Kidney tubule cell (primary cell): ENCODE measurements at regions not wholly inside any gene's neighbourhood (a gene's known extent, or its start where the extent isn't known, plus 50 kb on each side); places are given as distances from the start of the nearest gene placed in this dataset.

Experiments used
- DNase-seq: peaks from one replicate; pipeline ENCODE4 v3.0.0-alpha.2; 2018; ENCODE audit warnings: low spot score

DNA sequence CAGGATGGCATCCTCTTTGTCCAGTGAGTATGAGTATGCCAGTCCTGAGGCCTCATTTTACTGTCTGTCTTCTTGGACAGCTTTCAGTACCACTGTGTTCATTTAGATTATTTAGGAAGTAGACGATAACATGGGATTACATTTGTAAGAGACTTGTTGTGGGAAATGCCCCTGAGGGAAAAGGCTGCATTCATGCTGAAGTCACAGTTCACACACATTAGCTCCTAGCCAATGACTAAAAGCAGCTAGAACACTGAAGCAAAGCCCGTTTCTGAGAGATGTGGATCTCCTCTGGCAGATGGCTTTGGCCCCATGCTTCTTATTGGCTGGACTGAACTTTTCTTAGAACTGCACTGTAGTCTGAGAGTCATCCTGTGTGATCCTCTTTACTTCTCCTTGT lies 242.4 kb downstream of the FAM76B start:
- no peak for DNase-seq

DNA sequence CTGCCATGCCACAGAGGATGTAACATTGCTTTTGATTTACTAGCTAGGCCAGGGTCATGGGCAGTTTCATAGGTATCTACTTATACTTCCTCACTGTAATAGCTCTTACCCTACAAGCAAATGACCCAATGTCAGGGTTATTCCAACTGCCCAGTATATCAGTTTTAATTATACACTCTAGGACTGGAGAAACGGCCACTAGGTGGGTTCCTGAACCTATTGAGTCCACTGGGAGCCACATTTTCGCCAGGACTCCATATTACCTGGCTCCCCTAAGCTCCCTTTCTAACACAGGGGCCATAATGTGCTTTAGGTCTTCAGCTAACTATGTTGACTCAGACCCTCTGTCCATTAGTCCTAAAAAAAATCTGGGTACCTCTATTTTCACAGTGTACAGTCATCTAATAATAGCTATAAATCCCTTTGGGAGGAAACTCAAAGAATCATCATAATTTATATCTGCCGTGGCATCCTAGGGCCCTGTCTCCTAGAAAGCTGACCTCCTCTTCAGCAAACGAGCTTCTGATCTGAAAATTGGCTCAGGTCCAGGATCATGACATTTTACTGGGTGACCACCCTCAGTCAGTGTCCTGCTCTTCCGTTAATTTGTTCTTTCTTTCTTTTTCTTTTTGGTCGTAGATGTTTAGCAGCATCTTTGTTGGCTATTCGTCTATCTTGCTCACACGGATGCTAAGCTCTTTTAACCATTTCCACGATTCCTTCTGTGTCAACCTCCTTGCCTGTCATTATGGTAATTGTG lies 244.3 kb downstream of the FAM76B start:
- no peak for DNase-seq

DNA sequence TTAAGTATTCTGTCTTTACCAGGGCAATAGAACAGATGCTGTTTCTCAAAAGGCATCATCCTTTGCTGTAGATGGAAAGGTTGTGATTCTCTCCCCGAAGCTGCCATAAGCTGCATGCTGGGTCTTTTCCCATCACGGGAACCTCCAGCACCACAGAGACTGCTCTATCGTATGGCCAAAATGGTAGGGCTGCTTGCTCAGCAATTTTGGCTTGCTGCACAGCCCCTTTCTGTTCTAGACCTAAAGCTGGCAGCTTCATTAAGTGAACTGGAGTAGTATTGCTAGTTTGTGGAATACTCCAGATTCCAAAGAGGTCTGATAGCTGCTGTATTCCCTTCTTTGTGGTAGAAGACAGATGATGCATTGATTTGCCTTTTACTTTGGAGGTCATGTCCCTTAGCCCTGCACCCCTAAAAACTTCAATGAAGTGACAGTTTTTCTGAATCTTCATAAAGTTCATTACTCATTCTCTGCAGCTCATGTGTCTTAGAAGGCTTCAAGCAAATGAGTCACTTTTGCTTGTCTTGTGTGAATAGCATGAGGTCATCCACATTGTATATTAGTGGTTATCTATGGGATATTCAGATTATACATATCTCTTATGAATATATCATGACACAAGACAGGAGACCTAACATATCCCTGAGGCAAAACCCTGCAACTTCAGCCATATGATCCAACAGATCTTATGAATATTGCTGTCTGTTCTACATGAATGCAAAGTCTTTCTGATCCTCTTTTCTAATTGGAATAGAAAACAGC lies 245.3 kb downstream of the FAM76B start:
- peak; percentile 43 for DNase-seq

DNA sequence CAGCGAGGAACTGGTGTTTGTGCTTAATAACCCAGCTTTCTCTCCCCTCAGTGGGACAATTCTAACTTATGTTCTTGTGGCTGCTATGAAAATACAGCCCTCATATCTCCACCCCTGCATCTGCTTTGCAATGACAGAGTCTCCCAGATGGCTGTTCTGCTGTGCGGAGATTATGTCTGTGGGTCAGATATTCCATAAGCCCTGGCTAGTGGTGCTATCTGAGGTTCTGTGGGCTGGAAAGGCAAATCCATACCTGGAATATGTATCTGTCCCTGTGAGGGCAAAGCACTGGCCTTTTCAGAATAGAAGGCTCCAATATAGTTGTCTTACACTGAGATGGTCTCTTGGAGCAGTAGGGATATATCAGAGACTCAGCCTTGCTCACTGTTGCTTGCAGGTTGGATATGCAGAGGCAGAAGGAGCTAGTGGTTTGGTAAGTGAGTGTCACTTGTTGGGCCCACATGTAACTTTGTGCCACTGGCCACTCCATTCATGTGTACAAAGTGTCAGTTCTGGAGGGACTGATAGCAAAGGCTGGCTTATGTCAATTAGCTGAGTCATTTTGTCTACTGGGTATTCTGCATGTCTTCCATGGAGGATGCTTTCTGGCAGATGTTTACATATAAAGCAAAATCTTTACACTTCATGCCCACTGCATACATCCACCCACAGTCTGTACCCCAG lies 246.6 kb downstream of the FAM76B start:
- no peak for DNase-seq

- no peak for DNase-seq
Observed at GRCh38 chr11:95541715-95542114, 247.9 kb downstream of the FAM76B start.

- DNase-seq: no peak
Observed at GRCh38 chr11:95536047-95536690, 253.4 kb downstream of the FAM76B start.

DNA sequence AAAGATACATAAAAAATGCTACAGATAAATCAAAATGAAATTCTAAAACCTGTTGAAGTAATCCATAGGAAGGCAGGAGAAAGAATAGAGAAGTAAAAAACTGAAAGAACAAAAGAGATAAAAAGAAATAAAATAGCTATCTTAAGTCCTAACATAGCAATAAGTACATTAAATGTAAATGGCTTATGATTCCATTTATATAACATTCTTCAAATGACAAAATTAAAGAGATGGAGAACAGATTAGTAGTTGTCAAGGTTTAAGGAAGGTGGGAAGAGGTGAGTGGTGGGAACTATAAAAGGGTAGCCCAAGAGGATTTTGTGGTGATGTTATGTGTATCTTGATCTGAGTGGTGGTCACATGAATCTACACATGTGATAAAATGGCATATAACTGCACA lies 254.8 kb downstream of the FAM76B start:
- no peak for DNase-seq

- DNase-seq: no peak
Observed at GRCh38 chr11:95534226-95534625, 255.4 kb downstream of the FAM76B start.

DNA sequence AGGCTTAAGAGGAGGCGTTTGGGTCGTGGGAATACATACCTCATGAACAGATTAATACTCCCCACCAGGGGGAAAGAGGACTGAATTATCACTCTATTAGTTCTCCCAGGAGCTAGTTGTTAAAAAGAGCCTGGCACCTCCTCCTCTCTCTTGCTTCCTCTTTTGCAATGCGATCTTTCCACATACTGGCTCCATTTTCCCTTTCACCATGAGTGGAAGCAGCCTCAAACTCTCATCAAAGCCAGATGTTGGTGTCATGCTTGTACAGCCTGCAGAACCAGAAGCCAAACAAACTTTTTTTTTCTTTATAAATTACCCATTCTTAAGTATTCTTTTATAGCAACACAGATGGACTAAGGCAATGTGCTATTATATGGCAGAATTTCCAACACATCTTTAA lies 258.5 kb downstream of the FAM76B start:
- DNase-seq: no peak

DNA sequence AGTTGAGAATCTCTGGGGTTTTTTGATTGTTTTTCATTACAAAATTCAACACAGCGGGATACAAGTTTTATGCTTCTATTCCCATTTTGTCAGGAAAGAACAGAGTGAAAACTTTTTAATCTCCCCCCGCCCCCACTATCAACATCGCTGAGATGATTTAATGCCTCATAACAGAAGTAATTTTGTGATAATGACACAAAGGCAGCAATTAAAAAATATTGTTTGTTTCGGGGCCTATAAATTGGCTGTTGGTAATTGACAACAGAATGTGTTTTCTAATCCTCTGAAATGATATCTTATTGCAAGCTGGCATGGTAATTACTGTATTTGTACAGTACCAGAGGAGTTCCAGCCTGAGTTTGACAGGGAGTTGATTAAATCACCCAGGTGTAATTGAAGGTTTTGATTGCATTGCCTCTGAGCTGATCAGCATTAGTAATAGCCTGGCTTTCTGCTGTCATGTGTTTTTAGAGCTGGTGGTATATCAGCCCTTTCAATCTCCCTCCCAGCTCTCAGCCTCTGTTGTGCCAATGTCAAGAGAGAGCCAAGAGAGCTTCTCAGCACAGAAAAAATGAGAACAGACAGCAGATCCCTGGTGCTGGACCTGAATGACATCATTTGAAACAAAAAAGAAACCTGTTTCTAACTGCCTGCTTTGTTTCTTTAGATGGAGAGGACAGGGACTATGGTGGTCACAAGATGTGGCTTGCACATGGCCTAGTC lies 265.1 kb downstream of the FAM76B start:
- no peak for DNase-seq

DNA sequence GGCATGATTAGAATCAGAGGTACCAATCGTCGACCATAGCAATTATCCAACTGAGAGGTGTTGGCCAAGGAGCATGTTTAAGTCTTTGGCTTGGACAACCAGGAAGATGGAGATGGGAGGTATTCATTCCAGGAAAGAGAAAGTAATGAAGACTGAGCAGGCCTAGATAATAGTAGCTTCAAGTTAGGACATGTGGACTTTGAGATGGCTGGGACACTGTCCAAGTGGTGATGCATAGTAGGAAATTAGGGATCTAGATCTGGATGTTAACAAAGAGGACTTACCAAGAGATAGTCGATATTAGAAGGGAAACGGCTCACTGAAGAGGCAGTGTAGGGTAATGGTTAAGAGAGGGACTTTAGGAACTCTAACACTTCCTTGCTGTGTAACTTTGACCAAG lies 266.7 kb downstream of the FAM76B start:
- DNase-seq: peak; percentile 5

DNA sequence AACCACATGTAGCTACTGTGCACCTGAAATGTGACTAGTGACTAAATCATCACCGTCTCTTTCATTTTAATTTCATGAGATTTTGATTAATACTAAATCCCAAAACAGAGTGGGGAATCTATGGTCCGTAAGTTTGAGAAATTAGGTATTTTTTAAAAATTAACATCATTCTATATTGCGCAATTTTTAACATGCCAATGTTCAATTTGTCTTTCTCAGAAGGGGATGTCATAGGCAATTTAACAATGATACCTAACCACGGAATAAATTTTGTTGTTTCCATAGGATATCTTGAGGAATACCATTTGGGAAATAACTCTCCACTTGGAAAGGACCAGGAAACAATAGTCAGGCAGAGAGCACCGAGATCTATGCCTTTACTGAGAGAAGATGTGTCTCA lies 267.7 kb downstream of the FAM76B start:
- no peak for DNase-seq

GRCh38 chr11:95521133-95521542 lies 268.4 kb downstream of the FAM76B start:
- DNase-seq: peak; percentile 98

- peak; percentile 82 for DNase-seq
Observed at GRCh38 chr11:95520369-95521132, 269.0 kb downstream of the FAM76B start.

- DNase-seq: no peak
Observed at GRCh38 chr11:95519912-95520311, 269.7 kb downstream of the FAM76B start.

- DNase-seq: no peak
Observed at GRCh38 chr11:95517453-95517852, 272.1 kb downstream of the FAM76B start.

DNA sequence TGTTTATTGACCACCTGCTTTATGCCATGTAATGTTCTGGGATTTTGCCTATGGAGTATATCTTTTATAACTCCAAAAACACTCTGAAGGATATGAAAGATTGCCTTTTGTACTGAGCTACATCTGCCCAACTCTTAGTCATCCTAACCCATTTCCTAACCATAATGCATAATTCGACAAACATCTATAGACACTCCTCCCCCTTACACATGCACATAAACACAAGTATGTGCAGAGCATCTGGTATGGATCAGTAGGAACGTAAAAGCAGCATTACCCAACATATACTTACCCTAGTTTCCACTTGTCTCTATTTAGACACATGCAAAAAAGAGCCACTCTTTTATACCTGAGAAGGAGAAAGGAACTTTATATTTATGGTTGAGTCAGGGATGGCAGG lies 272.8 kb downstream of the FAM76B start:
- DNase-seq: no peak

GRCh38 chr11:95516175-95516574 lies 273.4 kb downstream of the FAM76B start:
- no peak for DNase-seq

DNA sequence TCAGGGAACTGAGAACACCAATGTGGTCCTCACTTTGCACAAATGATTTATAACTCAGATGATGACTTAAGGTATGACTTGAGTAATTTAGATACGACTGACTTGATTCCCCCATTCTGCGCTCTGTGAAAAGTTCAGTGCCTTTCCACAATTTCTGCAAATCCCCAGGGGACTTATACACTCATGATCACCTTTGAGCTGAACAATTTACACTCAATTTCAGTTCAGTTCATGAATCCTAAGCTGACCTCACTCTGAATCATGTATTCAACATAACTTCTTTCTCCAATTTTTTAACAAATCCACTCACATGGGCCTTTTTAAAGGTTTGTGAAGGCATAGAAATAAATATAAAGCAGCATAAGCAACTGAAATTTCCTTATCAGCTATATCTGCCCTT lies 274.2 kb downstream of the FAM76B start:
- DNase-seq: peak; percentile 6

DNA sequence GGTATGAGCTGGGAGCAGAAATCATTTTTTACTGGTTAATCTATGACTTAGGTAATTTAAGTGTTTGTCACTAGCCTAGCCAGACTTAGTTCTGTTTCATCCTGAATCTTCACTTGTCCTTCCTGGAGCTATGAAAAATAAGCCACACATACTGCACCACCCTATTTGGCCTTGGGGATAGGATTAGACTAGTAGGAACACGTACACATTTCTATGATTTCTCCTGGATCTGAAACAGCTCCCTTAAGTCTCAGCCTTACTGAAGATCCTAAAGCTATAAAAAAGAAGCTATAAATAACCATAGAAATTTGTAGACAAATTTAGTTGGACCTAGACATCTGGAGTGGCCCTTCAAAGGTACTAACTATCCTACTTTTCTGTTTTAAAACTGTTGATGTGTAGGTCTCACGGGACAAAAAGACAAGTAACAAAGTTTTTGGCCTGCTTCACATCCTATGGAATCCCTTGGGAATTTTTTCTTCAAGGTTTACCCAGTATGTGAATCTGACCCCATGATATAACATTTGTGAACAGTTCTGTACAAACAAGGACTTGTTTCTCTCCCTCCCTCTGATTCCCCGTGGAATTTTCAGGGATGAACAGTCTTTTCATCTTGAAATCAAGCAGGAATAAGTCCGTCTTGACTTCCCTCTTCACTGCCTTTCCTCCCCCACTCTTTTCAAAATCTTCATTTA lies 275.0 kb downstream of the FAM76B start:
- no peak for DNase-seq
